Stimulated activated CD4-positive, alpha-beta T cell treated with anti-CD3 and anti-CD28 coated beads, Interleukin-1b, Interleukin-23, amount 100 ng/mL, for 1 hour (primary cell): ENCODE measurements at regions not wholly inside any gene's neighbourhood (a gene's known extent, or its start where the extent isn't known, plus 50 kb on each side); places are given as distances from the start of the nearest gene placed in this dataset.

Source experiments
- DNase-seq, 2 donors: peaks; one replicate each; pipeline ENCODE4 v3.0.0-alpha.2; 2020; ENCODE audit warnings: low read depth in 2 of 2

DNA sequence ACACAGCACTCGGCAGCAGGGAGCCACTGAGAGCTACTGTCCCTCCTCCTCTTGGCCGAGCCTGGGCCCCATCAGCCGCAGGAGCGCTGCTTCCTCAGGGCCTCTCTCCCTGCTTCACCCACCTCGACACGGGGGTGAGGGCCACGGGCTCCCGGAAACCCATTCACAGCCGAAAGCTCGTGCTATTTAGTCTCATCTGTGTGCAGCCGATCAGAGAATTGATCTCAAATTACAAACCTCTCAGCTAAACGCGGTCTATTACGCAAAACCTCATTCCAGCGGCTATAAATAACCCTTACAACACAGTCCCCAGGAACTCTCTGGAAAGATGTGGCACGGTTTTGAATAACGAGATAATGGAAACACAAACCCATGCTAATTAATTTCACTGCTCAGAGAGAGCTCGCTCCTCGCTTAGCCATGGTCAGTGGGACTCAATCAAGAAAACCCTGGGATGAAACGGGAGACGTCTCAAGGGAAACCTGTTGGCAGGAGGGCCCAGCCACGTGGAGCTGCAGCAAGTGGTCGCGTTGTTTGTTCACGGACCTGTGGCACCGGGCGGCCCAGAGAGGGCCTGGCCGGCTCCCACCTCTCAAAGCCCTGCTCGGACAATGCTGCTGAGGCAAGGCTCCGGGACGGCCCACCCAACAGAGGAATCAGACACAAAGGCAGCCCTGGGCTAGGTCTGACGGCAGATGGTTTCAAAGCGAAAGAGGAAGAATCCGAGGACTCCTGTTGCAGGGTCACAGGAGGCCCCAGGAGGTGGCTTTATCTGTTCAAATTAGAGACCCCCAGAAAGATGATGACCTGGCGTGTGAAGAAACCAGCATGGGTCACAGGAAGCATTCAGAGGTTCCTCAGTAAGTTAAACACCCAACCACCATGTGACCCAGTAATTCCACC lies 210.5 kb downstream of the CTTN start:
- DNase-seq, result no peak

DNA sequence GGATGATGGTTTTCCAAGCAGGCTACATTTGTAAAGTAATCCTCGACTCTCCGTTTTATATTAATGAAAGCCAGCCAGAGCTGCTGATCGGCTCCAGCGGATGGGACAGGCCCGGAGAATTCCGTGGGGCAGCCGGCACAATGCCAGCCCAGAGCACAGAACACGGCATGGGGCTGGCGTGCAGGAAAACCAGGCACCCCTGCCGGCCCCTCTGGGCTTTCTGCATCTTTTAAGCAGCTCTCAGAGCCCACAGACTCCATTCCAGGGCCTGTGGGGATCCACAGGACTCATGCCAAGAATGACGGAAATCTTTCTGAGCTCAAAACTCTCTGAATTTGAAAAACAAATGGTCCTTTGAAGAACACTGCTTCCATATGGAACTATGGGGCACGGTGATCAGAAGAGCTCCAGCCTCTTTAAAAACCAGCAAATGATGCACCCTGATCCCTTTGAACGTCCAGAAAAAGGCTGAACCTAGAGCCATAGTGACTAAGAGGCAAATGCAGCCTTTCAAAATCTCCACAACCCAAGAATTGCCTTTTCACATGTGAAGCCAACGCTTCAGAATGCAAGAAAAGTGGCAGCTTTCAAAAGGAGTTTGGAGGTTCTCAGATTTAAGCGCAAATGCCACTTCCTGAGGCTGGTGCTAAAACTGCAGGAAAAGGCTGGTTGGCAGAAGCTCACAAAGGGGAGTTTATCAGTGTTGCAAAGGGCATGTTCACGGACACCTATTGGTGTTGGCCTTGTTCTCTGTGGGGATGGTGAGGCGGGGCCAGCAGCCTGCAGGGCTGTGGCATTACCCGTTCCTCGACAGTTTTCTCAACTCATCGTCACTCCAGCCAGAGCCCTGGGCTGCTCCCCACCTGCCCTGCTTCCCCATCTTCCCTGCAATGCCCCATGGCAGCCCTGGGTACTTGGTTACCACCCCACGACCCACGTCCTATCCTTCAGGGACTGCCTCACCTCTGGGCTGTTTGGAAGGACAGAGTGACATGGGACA lies 212.5 kb downstream of the CTTN start:
- DNase-seq, result no peak

DNA sequence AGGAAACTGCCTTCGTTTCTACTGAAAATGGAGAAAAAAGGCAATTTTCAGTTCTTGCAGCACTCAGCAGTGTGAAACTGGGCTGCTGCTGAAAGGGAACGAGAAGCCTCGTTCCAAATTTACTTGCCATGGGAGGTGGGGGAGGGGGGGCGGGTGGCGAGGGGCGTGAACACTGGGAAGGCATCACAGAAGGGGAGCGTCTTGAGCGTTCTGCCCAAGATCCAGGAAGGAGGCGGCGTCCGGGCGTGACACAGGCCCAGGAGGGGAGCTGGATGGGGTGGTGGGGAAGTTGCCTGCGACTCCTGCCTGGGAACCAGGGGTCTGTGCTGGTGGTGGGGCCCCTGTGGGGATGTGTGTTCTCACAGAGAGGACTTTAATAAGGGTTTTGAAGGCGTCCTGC lies 213.5 kb downstream of the CTTN start:
- DNase-seq, result no peak

DNA sequence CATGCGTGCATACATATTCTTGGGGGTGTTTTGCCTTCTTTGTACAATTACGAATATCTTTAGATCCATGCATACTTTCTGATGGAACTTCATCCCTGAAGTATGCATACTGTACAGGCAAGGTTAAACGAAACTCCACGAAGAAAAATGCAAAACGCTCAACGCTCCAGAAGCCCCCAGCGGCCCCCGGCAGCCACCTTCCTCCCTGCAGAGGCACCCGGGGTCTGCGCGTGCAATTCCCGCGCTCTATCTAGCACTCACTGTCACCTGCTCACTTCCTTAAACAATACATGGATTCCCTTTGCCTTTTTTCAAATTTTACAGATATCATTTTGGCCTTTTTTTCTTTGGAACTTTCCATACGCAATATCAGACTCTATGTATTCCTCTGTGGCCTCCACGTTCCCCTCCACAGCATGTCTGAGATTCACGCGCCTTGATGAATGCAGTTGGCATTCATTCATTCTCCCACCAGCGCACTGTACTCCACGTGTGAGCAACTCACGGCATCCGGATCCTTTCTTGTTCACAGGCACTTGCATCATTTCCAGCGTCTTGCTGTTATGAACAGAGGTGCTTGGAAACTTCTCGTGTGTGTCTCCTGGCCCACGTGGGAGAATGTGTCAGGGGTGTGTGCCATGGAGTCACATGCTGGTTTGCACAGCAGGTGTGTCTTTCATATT lies 214.3 kb downstream of the CTTN start:
- DNase-seq, result no peak

DNA sequence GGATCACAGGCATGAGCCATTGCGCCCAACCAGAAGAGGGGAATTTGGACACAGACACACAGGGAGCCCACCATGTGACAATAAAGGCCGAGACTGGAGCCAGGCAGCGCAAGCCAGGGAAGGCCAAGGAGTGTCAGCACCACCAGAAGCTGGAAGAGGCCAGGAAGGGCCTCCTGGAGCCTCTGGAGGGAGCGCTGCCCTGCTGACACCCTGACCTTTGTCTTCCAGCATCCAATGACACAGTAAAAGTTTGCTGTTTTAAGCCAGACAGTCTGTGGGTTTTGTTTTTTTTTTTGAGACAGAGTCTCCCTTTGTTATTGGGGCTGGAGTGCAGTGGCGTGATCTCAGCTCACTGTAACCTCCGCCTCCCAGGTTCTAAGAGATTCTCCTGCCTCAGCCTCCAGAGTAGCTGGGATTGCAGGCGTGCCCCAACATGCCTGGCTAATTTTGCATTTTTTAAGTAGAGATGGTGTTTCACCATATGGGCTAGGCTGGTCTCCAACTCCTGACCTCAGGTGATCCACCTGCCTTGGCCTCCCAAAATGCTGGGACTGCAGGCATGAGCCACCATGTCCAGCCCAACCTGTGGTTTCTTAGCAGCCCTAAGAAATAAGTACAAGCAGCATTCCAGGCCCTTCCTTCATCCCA lies 215.8 kb downstream of the CTTN start:
- no peak for DNase-seq

DNA sequence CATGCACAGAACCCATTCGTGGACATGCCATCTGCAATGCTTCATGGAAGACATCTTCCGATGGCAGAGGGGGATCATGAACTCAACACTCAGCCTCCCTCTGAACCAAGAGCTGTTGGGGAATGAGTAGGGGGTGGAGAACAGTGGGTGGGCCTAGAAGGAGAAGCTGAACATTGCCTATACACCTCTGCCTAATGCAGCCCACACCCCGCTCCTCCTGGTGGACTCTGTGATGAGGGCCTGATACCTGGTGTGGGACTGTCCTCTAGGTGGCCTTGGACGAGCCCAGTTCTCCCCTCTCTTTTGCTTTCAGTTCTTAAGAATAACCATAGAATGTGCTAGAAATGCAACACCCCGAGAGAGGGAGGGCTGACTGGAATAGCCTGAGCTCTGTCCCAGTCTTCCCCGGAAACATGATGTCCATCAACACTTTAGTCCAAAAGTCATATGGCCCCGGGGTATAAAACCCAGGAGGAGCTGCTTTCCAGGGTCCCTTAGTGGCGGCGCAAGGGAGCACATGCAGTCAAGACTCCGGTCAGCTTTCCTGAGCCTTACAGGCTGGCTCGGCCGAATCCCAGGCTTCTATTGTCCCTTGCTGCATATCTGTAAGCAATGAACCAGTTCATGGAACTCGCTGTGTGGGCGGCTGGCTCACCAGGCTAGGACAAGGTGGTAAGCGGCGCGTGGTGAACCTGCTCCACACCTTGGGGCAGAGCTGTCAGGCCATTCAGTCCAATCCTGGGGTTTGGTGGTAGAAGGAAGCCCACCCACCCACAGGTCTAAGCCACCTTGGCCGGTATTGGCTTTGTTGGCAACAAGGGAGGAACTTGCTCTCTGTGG lies 216.9 kb downstream of the CTTN start:
- no peak for DNase-seq

DNA sequence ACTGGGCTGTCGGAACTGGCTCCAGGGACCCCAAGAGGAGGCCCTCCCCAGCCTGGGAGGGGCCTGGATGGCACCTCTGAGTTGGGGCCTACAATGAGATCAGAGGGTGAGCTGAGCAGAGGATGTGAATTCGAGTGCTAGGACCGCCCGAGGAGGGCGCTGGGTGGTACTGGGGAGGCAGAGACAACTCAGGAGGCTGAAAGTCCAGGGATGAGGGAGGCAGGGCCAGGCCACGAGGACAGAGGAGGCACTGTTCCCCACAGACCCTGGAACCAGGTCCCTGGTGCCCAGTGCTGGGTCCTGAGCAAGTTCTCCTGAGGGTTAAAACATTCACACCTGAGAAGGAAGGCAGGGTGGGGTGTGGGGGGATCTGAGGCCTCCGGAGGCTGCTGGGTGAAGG lies 218.0 kb downstream of the CTTN start:
- no peak for DNase-seq

DNA sequence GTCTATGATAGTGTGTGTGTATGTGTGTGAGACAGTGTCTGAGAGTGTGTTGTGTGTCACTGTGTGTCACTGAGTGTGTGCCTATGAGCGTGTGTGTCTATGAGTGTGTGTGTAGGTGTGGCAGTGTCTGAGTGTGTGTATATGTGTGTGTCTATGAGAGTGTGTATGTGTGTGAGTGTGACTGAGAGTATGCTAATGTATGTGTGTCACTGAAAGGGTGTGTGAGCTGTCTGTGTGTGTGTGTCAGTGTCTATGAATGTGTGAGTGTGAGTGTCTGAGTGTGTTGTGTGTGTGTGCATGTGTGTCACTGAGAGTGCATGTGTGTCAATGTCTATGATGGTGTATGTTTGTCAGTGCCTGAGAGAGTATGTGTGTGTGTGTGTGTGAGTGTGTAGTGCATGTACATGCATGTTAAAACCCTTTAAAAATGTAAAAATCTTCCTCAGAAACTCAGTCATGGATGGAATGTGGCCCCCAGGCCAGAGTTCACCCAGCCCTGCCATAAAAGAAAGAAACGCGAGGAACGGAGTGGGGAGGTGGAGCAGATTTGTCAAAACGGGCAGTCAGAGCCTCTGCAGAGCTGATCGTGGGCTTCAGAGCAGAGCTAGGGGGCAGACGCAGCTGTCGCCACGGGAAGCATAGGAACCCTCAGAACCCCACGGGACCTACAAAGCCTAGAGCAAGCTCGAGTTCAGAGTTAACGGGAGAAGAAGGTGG lies 218.8 kb downstream of the CTTN start:
- no peak for DNase-seq

DNA sequence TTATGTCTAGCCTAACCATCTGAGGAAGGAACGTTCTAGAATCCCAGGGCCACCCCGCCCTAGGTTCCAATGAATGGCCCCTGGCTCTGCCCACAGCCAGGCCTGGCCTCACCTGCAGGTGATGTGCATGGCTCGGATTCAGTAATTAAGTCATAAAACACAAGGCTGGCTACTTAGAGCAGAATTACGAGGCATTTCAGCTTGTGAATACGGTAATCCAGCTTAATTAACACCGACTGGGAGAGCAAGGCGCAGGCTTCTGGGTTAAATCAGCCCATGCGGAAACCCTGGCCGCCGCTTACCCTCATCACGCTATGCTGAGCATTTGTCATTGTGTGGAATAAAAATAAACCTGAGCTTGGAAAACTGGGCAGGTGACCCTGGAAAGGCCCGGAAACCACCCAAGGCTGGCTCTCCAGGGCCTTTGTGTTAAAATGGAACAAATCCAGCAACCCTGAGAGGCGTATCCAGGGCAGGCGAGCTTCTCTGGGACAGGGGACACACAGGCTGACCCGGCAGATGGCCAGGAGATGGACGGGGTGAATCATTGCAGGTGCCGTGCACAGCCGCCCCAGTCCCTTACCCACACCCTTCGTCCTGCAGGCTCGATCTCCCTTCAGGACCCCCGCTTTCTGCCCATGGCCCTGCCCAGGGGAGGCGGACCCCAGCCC lies 220.2 kb downstream of the CTTN start:
- no peak for DNase-seq

DNA sequence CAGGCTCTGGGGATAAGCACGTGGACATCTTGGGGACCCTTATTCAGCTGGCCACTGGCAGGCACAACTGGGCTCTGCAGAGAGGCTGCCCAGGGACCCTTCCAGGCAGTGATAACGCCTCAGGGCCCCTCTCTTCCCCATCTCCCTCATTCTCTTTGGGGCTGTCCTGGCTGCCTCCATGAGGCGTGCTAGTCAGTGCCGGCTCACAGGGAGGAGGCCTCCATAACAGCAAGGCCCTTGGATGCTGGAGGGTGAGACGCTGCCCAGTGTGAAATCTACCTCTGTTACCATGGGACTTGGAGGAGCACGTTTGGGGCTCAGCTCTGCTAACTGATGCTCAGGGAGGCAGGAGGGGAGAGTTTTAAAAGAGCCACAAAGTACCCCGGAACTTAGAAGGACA lies 221.3 kb downstream of the CTTN start:
- no peak for DNase-seq

DNA sequence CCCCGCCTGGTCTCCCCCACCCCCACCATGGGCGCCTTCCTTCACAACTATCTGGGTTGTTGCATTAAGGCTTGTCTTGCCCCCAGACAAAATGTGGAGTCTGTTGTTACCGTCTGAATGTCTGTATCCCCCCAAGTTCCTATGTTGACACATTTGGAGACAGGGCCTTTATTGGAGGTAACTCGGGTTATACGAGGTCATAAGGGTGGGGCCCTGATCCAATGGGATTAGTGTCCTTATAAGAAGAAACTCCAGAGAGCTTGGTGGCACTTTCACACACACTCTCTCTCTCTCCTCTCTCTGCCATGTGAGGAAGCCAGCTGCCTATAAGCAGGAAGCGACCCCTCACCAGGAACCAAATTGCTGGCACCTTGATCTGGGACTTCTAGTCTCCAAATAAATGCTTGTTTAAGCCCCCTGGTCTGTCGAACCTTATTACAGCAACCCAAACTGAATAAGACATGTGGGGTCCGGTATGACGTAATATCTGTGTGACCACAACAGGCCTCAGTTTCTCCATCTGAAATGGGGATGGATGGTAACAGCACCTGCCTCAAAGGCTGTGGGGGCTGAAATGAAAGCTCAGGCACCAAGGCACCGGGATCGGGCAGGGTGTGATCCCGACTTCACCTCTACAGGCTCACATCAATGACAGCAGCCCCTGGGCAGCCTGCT lies 222.3 kb downstream of the CTTN start:
- DNase-seq, result no peak

DNA sequence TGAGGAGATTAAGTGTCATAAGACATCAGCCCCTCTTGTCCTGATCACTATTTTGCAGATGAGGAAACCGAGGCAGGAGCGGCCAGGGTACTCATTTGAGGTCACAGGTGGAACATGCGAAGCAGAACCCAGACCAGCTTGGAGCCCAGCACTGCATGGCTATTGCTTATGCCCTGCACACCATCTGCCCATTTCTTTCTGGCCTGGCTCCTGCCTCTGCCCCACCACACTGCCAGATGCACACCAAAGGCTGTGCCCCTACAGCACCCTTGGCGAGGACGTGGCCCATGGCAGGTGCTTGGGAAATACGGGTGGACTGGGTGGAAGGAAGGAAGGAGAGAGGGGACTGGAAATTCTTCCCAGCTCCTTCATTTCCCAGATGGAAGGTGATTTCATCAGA lies 222.9 kb downstream of the CTTN start:
- DNase-seq, result no peak

DNA sequence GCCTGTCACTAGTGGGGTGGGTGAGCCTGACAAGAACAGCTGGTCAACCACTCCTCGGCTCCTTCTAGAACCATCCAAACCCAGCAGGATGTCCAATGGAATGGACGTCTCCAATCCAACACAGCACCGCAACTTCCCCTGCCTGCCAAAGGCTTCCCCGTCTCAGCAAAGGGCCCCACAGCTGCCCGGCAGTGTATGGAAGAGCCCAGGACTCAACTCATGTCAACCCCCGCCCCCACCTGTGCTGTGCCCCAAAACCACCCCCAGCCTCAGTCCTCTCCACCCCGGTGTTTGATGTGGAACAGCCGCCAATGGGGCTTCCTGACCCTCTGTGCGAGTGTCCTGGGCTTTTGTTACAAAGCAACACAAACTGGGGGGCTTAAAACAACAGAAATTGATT lies 223.8 kb downstream of the CTTN start:
- no peak for DNase-seq

DNA sequence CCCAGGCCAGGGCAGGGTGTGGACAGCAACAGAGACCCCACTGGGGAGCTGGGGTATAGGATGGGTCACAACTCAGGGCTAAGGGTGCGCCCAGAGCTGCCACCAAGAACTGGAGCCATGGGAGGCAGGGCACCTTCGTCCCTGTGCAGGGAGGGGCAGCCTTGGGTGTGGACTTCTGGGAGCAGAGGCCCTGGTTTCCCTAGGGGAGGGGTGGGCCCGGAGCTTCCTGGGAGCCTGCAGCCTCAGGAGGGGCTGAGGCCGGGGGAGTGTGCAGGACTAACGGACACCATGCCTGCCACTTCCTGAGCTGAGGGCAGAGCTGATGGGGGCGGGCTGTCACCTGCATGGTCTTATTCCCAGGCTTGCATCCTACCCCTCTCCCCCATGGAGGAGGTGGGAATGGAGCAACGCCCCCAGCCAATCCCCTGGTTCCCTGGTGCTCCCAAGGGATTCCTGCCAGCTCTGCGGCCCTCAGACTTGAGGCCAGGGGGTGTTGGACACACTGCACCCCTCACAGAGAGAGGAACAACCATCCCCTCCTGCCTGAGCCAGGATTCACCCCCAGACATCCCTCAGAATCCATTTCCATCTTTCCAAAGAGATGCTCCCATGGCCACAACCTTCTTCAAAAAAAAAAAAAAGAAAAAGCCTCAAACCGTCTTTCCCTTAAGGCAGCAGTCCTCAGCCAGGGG lies 225.7 kb downstream of the CTTN start:
- no peak for DNase-seq

DNA sequence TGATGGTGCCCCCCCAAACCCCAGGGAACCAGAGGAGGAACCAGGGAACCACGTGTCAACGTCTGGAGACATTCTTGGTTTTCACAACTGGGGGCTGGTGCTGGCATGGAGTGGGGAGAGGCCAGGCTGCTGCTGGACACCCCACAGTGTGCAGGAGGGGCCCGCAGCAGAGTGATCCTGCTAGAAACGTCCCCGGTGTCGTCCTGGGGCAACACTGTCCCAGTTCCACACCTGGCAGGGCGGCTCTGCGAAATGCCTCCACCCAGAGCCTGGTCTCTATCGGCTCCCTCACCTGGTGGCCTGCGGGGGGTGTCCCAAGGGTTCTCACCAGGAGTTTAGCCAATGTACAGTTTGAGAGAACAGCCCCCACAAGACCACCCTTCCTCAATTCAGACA lies 226.3 kb downstream of the CTTN start:
- DNase-seq, result no peak

DNA sequence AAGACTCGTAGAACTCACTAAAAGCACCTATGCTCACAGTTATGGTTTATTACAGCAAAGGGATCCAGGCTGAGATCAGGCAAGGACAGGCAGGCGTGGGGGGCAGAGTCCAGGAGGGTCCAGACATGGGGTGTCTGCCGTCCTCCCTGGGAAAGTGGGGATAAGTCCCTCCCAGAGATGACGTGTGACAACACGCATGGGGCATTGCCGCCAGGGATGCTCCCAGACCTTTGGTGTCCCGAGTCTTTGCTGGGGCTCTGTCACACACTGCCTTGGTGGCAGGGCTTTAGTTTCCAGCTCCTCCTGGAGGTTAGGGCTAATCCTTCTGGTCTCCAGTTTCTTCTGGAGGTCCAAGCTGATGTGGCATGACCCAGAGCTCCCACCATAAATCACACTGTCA lies 226.7 kb downstream of the CTTN start:
- DNase-seq, result no peak

DNA sequence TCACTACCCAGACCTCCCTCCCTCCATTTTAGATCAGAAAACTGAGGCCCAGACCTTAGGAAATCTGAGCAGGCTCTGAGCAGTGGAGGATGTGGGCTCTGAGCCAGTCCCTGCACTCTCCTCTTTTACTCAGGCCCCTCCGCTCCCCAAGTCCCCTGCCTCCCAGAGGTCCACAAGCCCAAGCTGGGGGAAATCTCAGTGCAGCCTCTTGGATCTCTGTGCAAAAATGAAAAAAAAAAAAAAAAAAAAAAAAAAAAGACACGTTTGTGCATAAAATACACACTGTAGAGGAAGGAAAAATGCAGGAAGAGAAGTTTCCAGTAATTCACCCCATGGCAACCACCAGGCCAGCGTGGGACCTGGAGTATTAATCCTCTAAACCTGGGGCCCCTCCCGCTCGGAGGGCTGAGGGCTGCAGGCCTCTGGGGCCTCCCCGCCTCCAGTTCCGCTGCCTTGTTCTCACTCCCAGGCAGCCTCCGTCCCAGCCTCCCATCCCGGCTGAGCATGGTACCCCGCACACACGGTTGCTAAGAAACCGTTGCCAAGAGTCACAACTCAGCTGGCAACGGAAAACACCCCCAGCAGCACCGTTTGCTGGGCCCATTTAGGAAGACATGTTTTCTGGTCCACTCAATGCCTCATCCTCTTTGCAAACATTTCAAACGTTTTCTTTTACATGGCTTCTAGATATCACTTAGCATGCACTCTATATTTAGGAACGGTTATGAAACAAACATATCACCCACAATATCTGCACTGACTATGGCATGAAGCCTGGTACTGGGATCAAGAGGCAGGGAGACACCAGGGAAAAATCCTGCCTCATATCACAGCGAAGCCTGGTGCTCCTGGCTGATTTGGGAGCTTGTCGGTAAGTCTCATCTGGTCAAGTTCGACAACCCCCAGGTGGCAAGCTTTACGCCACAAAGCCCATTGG lies 227.5 kb downstream of the CTTN start:
- no peak for DNase-seq
